GM21737 (cell line): ENCODE measurements at regions not wholly inside any gene's neighbourhood (a gene's known extent, or its start where the extent isn't known, plus 50 kb on each side); places are given as distances from the start of the nearest gene placed in this dataset.

Experiments
- ATAC-seq: cut with Tn5 transposase; IDR thresholded peaks from one replicate; pipeline ENCODE4 v1.9.1; 2021; ENCODE audit warnings: mild to moderate bottlenecking, moderate library complexity; ENCODE audit not compliant: unreplicated experiment

- no peak for ATAC-seq
These were observed 771.7 kb downstream of the IGSF11 start for GRCh38 chr3:118262800-118263402.

GRCh38 chr3:118267588-118267987, 767.1 kb downstream of the IGSF11 start:
- ATAC-seq, result no peak

- no peak for ATAC-seq
These were observed 765.0 kb downstream of the IGSF11 start for GRCh38 chr3:118269537-118270125.

- no peak for ATAC-seq
These were observed 761.7 kb downstream of the IGSF11 start for GRCh38 chr3:118272991-118273390.

GRCh38 chr3:118277814-118278213, 756.8 kb downstream of the IGSF11 start:
- ATAC-seq, result no peak

- no peak for ATAC-seq
These were observed 741.8 kb downstream of the IGSF11 start for GRCh38 chr3:118292841-118293240.

GRCh38 chr3:118298133-118298532, 736.5 kb downstream of the IGSF11 start:
- no peak for ATAC-seq

GRCh38 chr3:118304557-118304956, 730.1 kb downstream of the IGSF11 start:
- no peak for ATAC-seq

- no peak for ATAC-seq
These were observed 701.9 kb downstream of the IGSF11 start for GRCh38 chr3:118332699-118333098.

- no peak for ATAC-seq
These were observed 697.0 kb downstream of the IGSF11 start for GRCh38 chr3:118337649-118338048.

GRCh38 chr3:118347396-118348168, 687.1 kb downstream of the IGSF11 start:
- ATAC-seq, result no peak

- no peak for ATAC-seq
These were observed 686.5 kb downstream of the IGSF11 start for GRCh38 chr3:118348169-118348557.

GRCh38 chr3:118354556-118354955, 680.1 kb downstream of the IGSF11 start:
- no peak for ATAC-seq

GRCh38 chr3:118369892-118370491, 664.7 kb downstream of the IGSF11 start:
- ATAC-seq, result no peak

GRCh38 chr3:118380576-118380975, 654.1 kb downstream of the IGSF11 start:
- no peak for ATAC-seq

GRCh38 chr3:118396491-118396890, 638.2 kb downstream of the IGSF11 start:
- no peak for ATAC-seq

- ATAC-seq, result no peak
These were observed 634.6 kb downstream of the IGSF11 start for GRCh38 chr3:118400086-118400485.

GRCh38 chr3:118400886-118401285, 633.8 kb downstream of the IGSF11 start:
- ATAC-seq, result no peak

GRCh38 chr3:118401887-118402286, 632.8 kb downstream of the IGSF11 start:
- no peak for ATAC-seq

GRCh38 chr3:118402971-118403370, 631.7 kb downstream of the IGSF11 start:
- no peak for ATAC-seq

- ATAC-seq, result no peak
These were observed 628.1 kb downstream of the IGSF11 start for GRCh38 chr3:118406562-118406961.

GRCh38 chr3:118408431-118408830, 626.2 kb downstream of the IGSF11 start:
- ATAC-seq, result no peak
